Erythroblast (primary cell): ENCODE measurements at regions not wholly inside any gene's neighbourhood (a gene's known extent, or its start where the extent isn't known, plus 50 kb on each side); places are given as distances from the start of the nearest gene placed in this dataset.

Experiments used
- GATA1 ChIP-seq: IDR thresholded peaks from 2 replicates; pipeline ENCODE4 v1.6.1; 2011; ENCODE audit warnings: low read depth, mild to moderate bottlenecking, control low read depth, low read length, moderate library complexity
- POLR2A ChIP-seq: IDR thresholded peaks from 2 replicates; pipeline ENCODE4 v1.6.1; 2011; ENCODE audit warnings: mild to moderate bottlenecking, low read length

GRCh38 chr16:5951486-5951885 lies 853.9 kb upstream of the EEF2KMT start:
- no peak for TF ChIP-seq POLR2A
- TF ChIP-seq GATA1: no peak
